ENCODE measurements at regions not wholly inside any gene's neighbourhood (a gene's known extent, or its start where the extent isn't known, plus 50 kb on each side); places are given as distances from the start of the nearest gene placed in this dataset.

- TF ChIP-seq ZNF274 (IDR thresholded peaks at IDR 0.05; ENCODE audit: low read depth, low read length) (no peak), YY1 (IDR thresholded peaks at IDR 0.05; ENCODE audit: insufficient read depth, insufficient read length) (no peak), SUZ12 (IDR thresholded peaks at IDR 0.05; ENCODE audit: extremely low read depth, insufficient read depth, insufficient read length) (no peak)
- H3K9me3 ChIP-seq (ENCODE audit: insufficient read depth, low read length): peaks cover 7% of the 10 kb centered on the region; the same call in 1 of the 2 replicates
- no peak for DNase-seq (ENCODE audit: low read depth, low spot score)
- no peak overlapping the region for H3K4me3 ChIP-seq (ENCODE audit: insufficient read length, low read depth)
- H3K27me3 ChIP-seq (ENCODE audit: insufficient read depth, insufficient read length): no peaks in the 10 kb centered on the region
- no peak overlapping the region for H3K9ac ChIP-seq (ENCODE audit: insufficient read length, low read depth)
- no peaks in the 10 kb centered on the region for H3K4me1 ChIP-seq (ENCODE audit: insufficient read depth, insufficient read length)
- H3K36me3 ChIP-seq (ENCODE audit: insufficient read depth, insufficient read length, low read length): no peaks in the 10 kb centered on the region
Observed at GRCh38 chr6:19415605-19416326, 421.4 kb upstream of the ID4 start.

GRCh38 chr6:19416811-19417210 lies 420.4 kb upstream of the ID4 start:
- no peaks in the 10 kb centered on the region for H3K4me1 ChIP-seq (ENCODE audit: insufficient read depth, insufficient read length)
- peaks cover 7% of the 10 kb centered on the region; the same call in 1 of the 2 replicates for H3K9me3 ChIP-seq (ENCODE audit: insufficient read depth, low read length)
- no peaks in the 10 kb centered on the region for H3K27me3 ChIP-seq (ENCODE audit: insufficient read depth, insufficient read length)
- no peaks in the 10 kb centered on the region for H3K36me3 ChIP-seq (ENCODE audit: insufficient read depth, insufficient read length, low read length)
- DNase-seq (ENCODE audit: low read depth, low spot score): no peak
- no peak overlapping the region for H3K4me3 ChIP-seq (ENCODE audit: insufficient read length, low read depth)
- no peak overlapping the region for H3K9ac ChIP-seq (ENCODE audit: insufficient read length, low read depth)
- TF ChIP-seq SUZ12 (IDR thresholded peaks at IDR 0.05; ENCODE audit: extremely low read depth, insufficient read depth, insufficient read length) (no peak), YY1 (IDR thresholded peaks at IDR 0.05; ENCODE audit: insufficient read depth, insufficient read length) (no peak), ZNF274 (IDR thresholded peaks at IDR 0.05; ENCODE audit: low read depth, low read length) (no peak)

GRCh38 chr6:19417713-19418112 lies 419.5 kb upstream of the ID4 start:
- H3K9me3 ChIP-seq (ENCODE audit: insufficient read depth, low read length): peaks cover 7% of the 10 kb centered on the region; the same call in 1 of the 2 replicates
- no peaks in the 10 kb centered on the region for H3K27me3 ChIP-seq (ENCODE audit: insufficient read depth, insufficient read length)
- no peaks in the 10 kb centered on the region for H3K4me1 ChIP-seq (ENCODE audit: insufficient read depth, insufficient read length)
- no peaks in the 10 kb centered on the region for H3K36me3 ChIP-seq (ENCODE audit: insufficient read depth, insufficient read length, low read length)
- no peak for DNase-seq (ENCODE audit: low read depth, low spot score)
- H3K9ac ChIP-seq (ENCODE audit: insufficient read length, low read depth): no peak overlapping the region
- TF ChIP-seq SUZ12 (IDR thresholded peaks at IDR 0.05; ENCODE audit: extremely low read depth, insufficient read depth, insufficient read length) (no peak), ZNF274 (IDR thresholded peaks at IDR 0.05; ENCODE audit: low read depth, low read length) (no peak), YY1 (IDR thresholded peaks at IDR 0.05; ENCODE audit: insufficient read depth, insufficient read length) (no peak)
- H3K4me3 ChIP-seq (ENCODE audit: insufficient read length, low read depth): no peak overlapping the region

GRCh38 chr6:19424853-19425252 lies 412.3 kb upstream of the ID4 start:
- H3K27me3 ChIP-seq (ENCODE audit: insufficient read depth, insufficient read length): no peaks in the 10 kb centered on the region
- no peaks in the 10 kb centered on the region for H3K4me1 ChIP-seq (ENCODE audit: insufficient read depth, insufficient read length)
- no peaks in the 10 kb centered on the region for H3K9me3 ChIP-seq (ENCODE audit: insufficient read depth, low read length)
- H3K36me3 ChIP-seq (ENCODE audit: insufficient read depth, insufficient read length, low read length): no peaks in the 10 kb centered on the region
- DNase-seq (ENCODE audit: low read depth, low spot score): no peak
- H3K4me3 ChIP-seq (ENCODE audit: insufficient read length, low read depth): no peak overlapping the region
- TF ChIP-seq SUZ12 (IDR thresholded peaks at IDR 0.05; ENCODE audit: extremely low read depth, insufficient read depth, insufficient read length) (no peak), YY1 (IDR thresholded peaks at IDR 0.05; ENCODE audit: insufficient read depth, insufficient read length) (no peak), ZNF274 (IDR thresholded peaks at IDR 0.05; ENCODE audit: low read depth, low read length) (no peak)
- H3K9ac ChIP-seq (ENCODE audit: insufficient read length, low read depth): no peak overlapping the region

GRCh38 chr6:19427548-19427947 lies 409.6 kb upstream of the ID4 start:
- H3K4me3 ChIP-seq (ENCODE audit: insufficient read length, low read depth): no peak overlapping the region
- H3K27me3 ChIP-seq (ENCODE audit: insufficient read depth, insufficient read length): no peaks in the 10 kb centered on the region
- H3K9me3 ChIP-seq (ENCODE audit: insufficient read depth, low read length): no peaks in the 10 kb centered on the region
- no peak for TF ChIP-seq SUZ12 (IDR thresholded peaks at IDR 0.05; ENCODE audit: extremely low read depth, insufficient read depth, insufficient read length)
- no peak for TF ChIP-seq YY1 (IDR thresholded peaks at IDR 0.05; ENCODE audit: insufficient read depth, insufficient read length)
- no peak for TF ChIP-seq ZNF274 (IDR thresholded peaks at IDR 0.05; ENCODE audit: low read depth, low read length)
- no peaks in the 10 kb centered on the region for H3K4me1 ChIP-seq (ENCODE audit: insufficient read depth, insufficient read length)
- no peak overlapping the region for H3K9ac ChIP-seq (ENCODE audit: insufficient read length, low read depth)
- no peaks in the 10 kb centered on the region for H3K36me3 ChIP-seq (ENCODE audit: insufficient read depth, insufficient read length, low read length)
- DNase-seq (ENCODE audit: low read depth, low spot score): no peak

GRCh38 chr6:19432966-19433498 lies 404.1 kb upstream of the ID4 start:
- H3K9me3 ChIP-seq (ENCODE audit: insufficient read depth, low read length): no peaks in the 10 kb centered on the region
- H3K9ac ChIP-seq (ENCODE audit: insufficient read length, low read depth): no peak overlapping the region
- no peaks in the 10 kb centered on the region for H3K4me1 ChIP-seq (ENCODE audit: insufficient read depth, insufficient read length)
- H3K36me3 ChIP-seq (ENCODE audit: insufficient read depth, insufficient read length, low read length): no peaks in the 10 kb centered on the region
- no peak for DNase-seq (ENCODE audit: low read depth, low spot score)
- H3K4me3 ChIP-seq (ENCODE audit: insufficient read length, low read depth): no peak overlapping the region
- no peaks in the 10 kb centered on the region for H3K27me3 ChIP-seq (ENCODE audit: insufficient read depth, insufficient read length)
- TF ChIP-seq ZNF274 (IDR thresholded peaks at IDR 0.05; ENCODE audit: low read depth, low read length) (no peak), SUZ12 (IDR thresholded peaks at IDR 0.05; ENCODE audit: extremely low read depth, insufficient read depth, insufficient read length) (no peak), YY1 (IDR thresholded peaks at IDR 0.05; ENCODE audit: insufficient read depth, insufficient read length) (no peak)

- DNase-seq (ENCODE audit: low read depth, low spot score): no peak
- H3K27me3 ChIP-seq (ENCODE audit: insufficient read depth, insufficient read length): no peaks in the 10 kb centered on the region
- H3K9me3 ChIP-seq (ENCODE audit: insufficient read depth, low read length): no peaks in the 10 kb centered on the region
- H3K9ac ChIP-seq (ENCODE audit: insufficient read length, low read depth): no peak overlapping the region
- H3K4me1 ChIP-seq (ENCODE audit: insufficient read depth, insufficient read length): no peaks in the 10 kb centered on the region
- TF ChIP-seq ZNF274 (IDR thresholded peaks at IDR 0.05; ENCODE audit: low read depth, low read length) (no peak), SUZ12 (IDR thresholded peaks at IDR 0.05; ENCODE audit: extremely low read depth, insufficient read depth, insufficient read length) (no peak), YY1 (IDR thresholded peaks at IDR 0.05; ENCODE audit: insufficient read depth, insufficient read length) (no peak)
- H3K4me3 ChIP-seq (ENCODE audit: insufficient read length, low read depth): no peak overlapping the region
- H3K36me3 ChIP-seq (ENCODE audit: insufficient read depth, insufficient read length, low read length): no peaks in the 10 kb centered on the region
Observed at GRCh38 chr6:19434065-19434464, 403.1 kb upstream of the ID4 start.

All from NT2/D1 (cell line).